ENCODE measurements at regions not wholly inside any gene's neighbourhood (a gene's known extent, or its start where the extent isn't known, plus 50 kb on each side); places are given as distances from the start of the nearest gene placed in this dataset.

DNA sequence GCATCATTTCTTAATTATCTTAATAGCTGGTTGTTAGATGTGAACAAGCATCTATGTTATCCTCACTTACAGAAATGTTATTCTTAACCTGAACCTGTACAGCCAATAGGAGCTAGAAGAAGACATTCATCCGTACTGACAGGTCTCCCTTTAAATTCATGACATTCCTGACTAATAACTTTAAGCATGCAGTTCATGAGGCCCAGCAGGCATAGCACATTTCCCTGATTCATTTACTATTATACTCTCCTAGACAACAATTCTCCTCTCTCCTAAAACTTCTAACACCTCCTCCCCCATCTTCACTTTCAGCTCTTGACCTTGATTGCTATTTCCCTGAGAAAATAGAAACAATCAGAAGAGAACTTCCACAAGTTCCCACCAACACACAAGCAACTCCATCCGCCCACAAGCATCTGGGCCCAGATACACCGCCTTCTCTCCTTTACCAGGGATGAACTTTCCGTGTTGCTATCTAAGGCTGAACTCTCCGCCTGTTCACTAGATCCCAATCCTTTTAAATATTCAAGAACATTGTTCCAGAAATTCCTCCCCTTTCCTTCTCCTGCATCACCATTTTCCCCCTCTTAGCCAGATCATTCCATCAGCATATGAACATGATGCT is 62.9 kb upstream of the SPRED1 start:
- 76 to 81% (median 80%) methylated on average over 5 of the region's 5 CpGs for WGBS, 3 donors

DNA sequence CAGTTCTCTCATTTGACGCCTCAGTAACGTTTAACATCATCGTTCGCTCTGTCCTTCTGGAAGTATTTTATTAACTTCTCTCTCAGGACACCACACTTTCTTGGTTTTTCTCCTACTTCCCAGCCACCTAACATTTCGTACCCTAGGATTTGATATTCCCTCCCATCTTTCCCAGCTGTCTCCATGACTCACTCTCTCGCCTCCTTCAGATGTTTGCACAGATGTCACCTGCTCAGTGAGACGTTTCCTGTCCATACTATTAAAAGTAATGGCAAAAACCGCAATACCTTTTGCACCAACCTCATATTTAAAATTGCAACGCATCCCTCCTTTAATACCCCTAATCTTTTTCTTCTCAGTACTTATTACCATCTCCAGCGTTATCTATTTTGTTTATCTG is 62.1 kb upstream of the SPRED1 start:
- Histone ChIP-seq H3K4me1 (ENCODE audit: control insufficient read depth in 3 of 3, insufficient read depth in 2 of 3, low read depth in 1 of 3, low read length in 2 of 3) (no peaks in the 10 kb centered on the region), H3K4me3 (ENCODE audit: low read depth in 1 of 3, low read length in 3 of 3) (no peak overlapping the region), H3K27me3 (ENCODE audit: control insufficient read depth in 3 of 3, insufficient read depth in 3 of 3, low read length in 3 of 3) (no peaks in the 10 kb centered on the region), H3K9me3 (ENCODE audit: control insufficient read depth in 2 of 2, insufficient read depth in 1 of 2, low read depth in 1 of 2, low read length in 1 of 2) (no peaks in the 10 kb centered on the region), H3K36me3 (ENCODE audit: control insufficient read depth in 3 of 3, insufficient read depth in 2 of 3, low read depth in 1 of 3, low read length in 3 of 3) (no peaks in the 10 kb centered on the region), H3K27ac (ENCODE audit: low read depth in 1 of 3, low read length in 2 of 3) (no peak overlapping the region)
- DNase-seq (no peak), FAIRE-seq (no peak)
- 83 to 89% (median 84%) methylated on average over 10 of the region's 10 CpGs for WGBS, 3 donors

More for the DNA sequence above, 62.9 kb upstream of the SPRED1 start:
- H3K27me3 ChIP-seq (ENCODE audit: control insufficient read depth in 3 of 3, insufficient read depth in 3 of 3, low read length in 3 of 3): no peaks in the 10 kb centered on the region
- no peak overlapping the region for H3K4me3 ChIP-seq (ENCODE audit: low read depth in 1 of 3, low read length in 3 of 3)
- no peaks in the 10 kb centered on the region for H3K4me1 ChIP-seq (ENCODE audit: control insufficient read depth in 3 of 3, insufficient read depth in 2 of 3, low read depth in 1 of 3, low read length in 2 of 3)
- no peak overlapping the region for H3K27ac ChIP-seq (ENCODE audit: low read depth in 1 of 3, low read length in 2 of 3)
- DNase-seq (no peak), FAIRE-seq (no peak)
- H3K9me3 ChIP-seq (ENCODE audit: control insufficient read depth in 2 of 2, insufficient read depth in 1 of 2, low read depth in 1 of 2, low read length in 1 of 2): no peaks in the 10 kb centered on the region
- H3K36me3 ChIP-seq (ENCODE audit: control insufficient read depth in 3 of 3, insufficient read depth in 2 of 3, low read depth in 1 of 3, low read length in 3 of 3): no peaks in the 10 kb centered on the region

DNA sequence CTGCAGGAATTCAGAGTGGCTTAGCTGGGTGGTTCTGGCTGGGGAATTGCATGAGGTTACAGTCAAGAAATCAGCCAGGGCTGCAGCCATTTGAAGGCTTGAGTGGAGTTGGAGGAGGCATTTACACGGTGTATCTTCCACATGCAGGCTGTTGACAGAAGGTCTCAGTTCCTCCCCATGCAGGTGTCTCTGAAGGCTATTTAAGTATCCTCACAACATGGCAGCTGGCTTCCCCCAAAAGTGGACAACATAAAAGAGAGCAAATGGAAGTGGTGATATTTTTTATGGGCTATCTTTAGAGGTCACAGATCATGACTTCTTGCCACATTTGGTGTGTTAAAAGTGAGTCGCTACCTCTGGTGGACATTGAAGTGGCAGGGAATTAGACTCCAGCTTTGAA is 60.1 kb upstream of the SPRED1 start:
- Histone ChIP-seq H3K9me3 (ENCODE audit: control insufficient read depth in 2 of 2, insufficient read depth in 1 of 2, low read depth in 1 of 2, low read length in 1 of 2) (no peaks in the 10 kb centered on the region), H3K27me3 (ENCODE audit: control insufficient read depth in 3 of 3, insufficient read depth in 3 of 3, low read length in 3 of 3) (no peaks in the 10 kb centered on the region), H3K4me3 (ENCODE audit: low read depth in 1 of 3, low read length in 3 of 3) (no peak overlapping the region), H3K4me1 (ENCODE audit: control insufficient read depth in 3 of 3, insufficient read depth in 2 of 3, low read depth in 1 of 3, low read length in 2 of 3) (no peaks in the 10 kb centered on the region), H3K36me3 (ENCODE audit: control insufficient read depth in 3 of 3, insufficient read depth in 2 of 3, low read depth in 1 of 3, low read length in 3 of 3) (no peaks in the 10 kb centered on the region), H3K27ac (ENCODE audit: low read depth in 1 of 3, low read length in 2 of 3) (no peak overlapping the region)
- DNase-seq (no peak), FAIRE-seq (no peak)
- 81 to 92% (median 89%) methylated on average over 2 of the region's 2 CpGs for WGBS, 3 donors

DNA sequence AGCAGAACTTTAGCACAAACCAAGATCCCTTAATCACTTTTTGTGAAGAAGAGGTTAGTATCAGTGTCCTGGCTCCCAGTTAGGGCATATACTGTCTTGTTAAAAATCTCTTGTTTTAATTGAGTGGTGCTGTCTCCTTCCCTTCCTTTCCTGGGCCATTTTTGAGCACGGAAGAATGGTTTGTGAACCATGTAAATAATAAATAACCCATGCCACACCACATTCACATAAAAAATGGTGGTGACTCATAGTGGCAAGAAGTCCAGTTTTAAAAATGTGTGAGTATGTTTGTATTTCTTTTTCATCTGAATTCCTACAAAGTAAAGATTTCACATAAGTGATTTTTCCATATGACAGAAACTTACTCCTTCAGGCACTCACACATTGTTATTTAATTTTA is 59.1 kb upstream of the SPRED1 start:
- Histone ChIP-seq H3K27me3 (ENCODE audit: control insufficient read depth in 3 of 3, insufficient read depth in 3 of 3, low read length in 3 of 3) (no peaks in the 10 kb centered on the region), H3K9me3 (ENCODE audit: control insufficient read depth in 2 of 2, insufficient read depth in 1 of 2, low read depth in 1 of 2, low read length in 1 of 2) (no peaks in the 10 kb centered on the region), H3K4me1 (ENCODE audit: control insufficient read depth in 3 of 3, insufficient read depth in 2 of 3, low read depth in 1 of 3, low read length in 2 of 3) (no peaks in the 10 kb centered on the region), H3K27ac (ENCODE audit: low read depth in 1 of 3, low read length in 2 of 3) (no peak overlapping the region), H3K4me3 (ENCODE audit: low read depth in 1 of 3, low read length in 3 of 3) (no peak overlapping the region), H3K36me3 (ENCODE audit: control insufficient read depth in 3 of 3, insufficient read depth in 2 of 3, low read depth in 1 of 3, low read length in 3 of 3) (no peaks in the 10 kb centered on the region)
- DNase-seq (no peak), FAIRE-seq (no peak)
- WGBS, 3 donors: 62 to 74% (median 67%) methylated on average over 1 of the region's 1 CpG

DNA sequence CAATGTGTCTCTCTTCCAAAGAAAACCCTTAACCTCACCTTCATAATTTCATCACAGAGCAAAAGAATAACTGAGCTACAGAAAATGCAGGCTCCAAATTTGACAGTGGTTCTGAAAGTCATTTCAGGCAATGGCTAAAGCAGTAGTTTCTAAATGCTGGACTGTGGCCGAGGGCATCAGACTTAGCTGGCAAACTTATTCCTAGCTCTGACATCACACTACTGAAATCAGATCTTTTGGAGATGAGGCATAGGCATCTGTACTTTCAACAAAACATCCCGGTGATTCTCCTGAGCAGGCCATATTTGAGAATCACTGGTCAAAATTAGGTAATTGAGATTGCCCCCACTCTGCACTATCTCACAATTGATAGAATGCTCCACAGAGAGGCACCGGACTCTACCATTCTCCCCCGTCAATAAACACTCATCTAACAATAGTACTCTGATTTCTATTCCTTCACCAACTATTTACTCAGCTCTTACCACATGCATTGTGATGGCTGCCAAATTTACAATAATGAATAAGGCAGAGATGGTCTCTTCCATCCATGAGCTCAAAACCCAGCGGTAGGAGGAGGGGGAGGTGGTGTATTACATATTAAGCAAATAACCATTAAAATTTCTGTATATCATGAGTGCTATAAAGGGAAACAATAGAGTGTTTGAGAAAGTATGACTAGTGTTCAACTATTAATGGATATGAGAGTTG is 57.3 kb upstream of the SPRED1 start:
- Histone ChIP-seq H3K4me1 (ENCODE audit: control insufficient read depth in 3 of 3, insufficient read depth in 2 of 3, low read depth in 1 of 3, low read length in 2 of 3) (no peaks in the 10 kb centered on the region), H3K4me3 (ENCODE audit: low read depth in 1 of 3, low read length in 3 of 3) (no peak overlapping the region), H3K27me3 (ENCODE audit: control insufficient read depth in 3 of 3, insufficient read depth in 3 of 3, low read length in 3 of 3) (no peaks in the 10 kb centered on the region), H3K9me3 (ENCODE audit: control insufficient read depth in 2 of 2, insufficient read depth in 1 of 2, low read depth in 1 of 2, low read length in 1 of 2) (no peaks in the 10 kb centered on the region), H3K36me3 (ENCODE audit: control insufficient read depth in 3 of 3, insufficient read depth in 2 of 3, low read depth in 1 of 3, low read length in 3 of 3) (no peaks in the 10 kb centered on the region), H3K27ac (ENCODE audit: low read depth in 1 of 3, low read length in 2 of 3) (no peak overlapping the region)
- DNase-seq (no peak), FAIRE-seq (no peak)
- 84 to 87% (median 87%) methylated on average over 5 of the region's 5 CpGs for WGBS, 3 donors

DNA sequence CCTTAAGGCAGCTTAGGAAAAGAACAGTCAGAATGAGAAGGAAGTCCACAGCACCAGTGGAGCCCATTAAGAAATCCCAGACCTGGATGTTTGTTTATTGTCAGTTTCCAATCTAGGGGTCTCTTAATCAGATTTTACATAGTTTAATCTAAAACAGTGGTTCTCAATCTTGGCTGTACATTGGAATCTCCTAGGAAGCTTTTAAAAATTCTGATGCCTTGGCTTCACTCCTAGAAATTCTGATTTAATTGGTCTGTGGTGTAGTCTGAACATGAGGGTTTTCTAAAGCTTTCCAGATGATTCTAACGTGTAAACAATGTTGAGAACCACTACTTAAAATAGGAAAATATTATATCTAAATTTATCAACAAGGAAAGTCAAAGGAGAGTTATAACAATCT is 56.6 kb upstream of the SPRED1 start:
- Histone ChIP-seq H3K27ac (ENCODE audit: low read depth in 1 of 3, low read length in 2 of 3) (no peak overlapping the region), H3K4me1 (ENCODE audit: control insufficient read depth in 3 of 3, insufficient read depth in 2 of 3, low read depth in 1 of 3, low read length in 2 of 3) (peaks cover 0 to 3% (median 0%) of the 10 kb centered on the region in 3 donors), H3K9me3 (ENCODE audit: control insufficient read depth in 2 of 2, insufficient read depth in 1 of 2, low read depth in 1 of 2, low read length in 1 of 2) (no peaks in the 10 kb centered on the region), H3K4me3 (ENCODE audit: low read depth in 1 of 3, low read length in 3 of 3) (no peak overlapping the region), H3K27me3 (ENCODE audit: control insufficient read depth in 3 of 3, insufficient read depth in 3 of 3, low read length in 3 of 3) (no peaks in the 10 kb centered on the region), H3K36me3 (ENCODE audit: control insufficient read depth in 3 of 3, insufficient read depth in 2 of 3, low read depth in 1 of 3, low read length in 3 of 3) (no peaks in the 10 kb centered on the region)
- no peak for DNase-seq
- no peak for FAIRE-seq
- WGBS, 3 donors: 40 to 67% (median 44%) methylated on average over 1 of the region's 1 CpG

DNA sequence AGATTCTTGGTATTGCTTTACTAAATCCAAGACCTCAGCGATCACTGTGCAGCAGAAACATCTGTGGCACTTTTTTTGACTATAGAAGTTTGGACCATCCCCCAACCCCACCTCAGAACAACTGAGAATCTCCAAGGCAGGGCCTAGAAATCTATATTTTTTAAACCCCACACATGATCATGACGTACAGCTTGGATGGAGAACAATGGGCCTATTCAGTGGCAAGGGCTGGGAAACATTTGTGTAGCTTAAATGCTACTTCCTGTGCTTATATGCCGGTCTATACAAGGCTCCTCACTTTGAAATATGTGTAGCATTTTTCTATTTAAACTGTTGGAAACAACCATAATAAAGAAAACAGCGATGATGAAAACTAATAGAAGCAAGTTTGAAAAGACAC is 55.1 kb upstream of the SPRED1 start:
- DNase-seq (no peak), FAIRE-seq (no peak)
- Histone ChIP-seq H3K9me3 (ENCODE audit: control insufficient read depth in 2 of 2, insufficient read depth in 1 of 2, low read depth in 1 of 2, low read length in 1 of 2) (no peaks in the 10 kb centered on the region), H3K4me3 (ENCODE audit: low read depth in 1 of 3, low read length in 3 of 3) (no peak overlapping the region), H3K27me3 (ENCODE audit: control insufficient read depth in 3 of 3, insufficient read depth in 3 of 3, low read length in 3 of 3) (no peaks in the 10 kb centered on the region), H3K36me3 (ENCODE audit: control insufficient read depth in 3 of 3, insufficient read depth in 2 of 3, low read depth in 1 of 3, low read length in 3 of 3) (no peaks in the 10 kb centered on the region), H3K4me1 (ENCODE audit: control insufficient read depth in 3 of 3, insufficient read depth in 2 of 3, low read depth in 1 of 3, low read length in 2 of 3) (peaks cover 0 to 7% (median 0%) of the 10 kb centered on the region in 3 donors), H3K27ac (ENCODE audit: low read depth in 1 of 3, low read length in 2 of 3) (no peak overlapping the region)
- WGBS, 3 donors: 85 to 86% (median 86%) methylated on average over 4 of the region's 4 CpGs

DNA sequence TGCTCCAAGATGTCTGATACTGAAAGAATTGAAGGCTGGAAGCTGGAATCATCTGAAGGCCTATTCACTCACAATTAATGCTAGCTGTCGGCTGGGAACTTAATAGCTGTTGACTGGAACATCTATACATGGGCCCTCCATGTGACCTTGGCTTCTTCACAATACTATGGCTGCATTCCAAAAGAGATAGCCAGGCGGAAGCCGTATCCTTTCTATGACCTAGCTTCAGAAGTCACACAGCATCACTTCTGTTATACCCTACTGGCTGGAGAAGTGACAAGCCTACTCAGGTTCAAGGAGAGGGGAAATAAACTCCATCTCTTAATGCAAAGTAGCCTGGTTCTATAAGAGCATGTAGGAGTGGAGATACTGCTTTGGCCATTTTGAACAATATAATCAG is 50.9 kb upstream of the SPRED1 start:
- 39 to 59% (median 48%) methylated on average over 3 of the region's 3 CpGs for WGBS, 3 donors
- FAIRE-seq (no peak), DNase-seq (no peak)
- Histone ChIP-seq H3K27ac (ENCODE audit: low read depth in 1 of 3, low read length in 2 of 3) (peak overlapping the region in 1 of 3 donors; percentile 49), H3K27me3 (ENCODE audit: control insufficient read depth in 3 of 3, insufficient read depth in 3 of 3, low read length in 3 of 3) (no peaks in the 10 kb centered on the region), H3K36me3 (ENCODE audit: control insufficient read depth in 3 of 3, insufficient read depth in 2 of 3, low read depth in 1 of 3, low read length in 3 of 3) (no peaks in the 10 kb centered on the region), H3K9me3 (ENCODE audit: control insufficient read depth in 2 of 2, insufficient read depth in 1 of 2, low read depth in 1 of 2, low read length in 1 of 2) (peaks cover 0 to 4% of the 10 kb centered on the region in 2 donors), H3K4me3 (ENCODE audit: low read depth in 1 of 3, low read length in 3 of 3) (no peak overlapping the region), H3K4me1 (ENCODE audit: control insufficient read depth in 3 of 3, insufficient read depth in 2 of 3, low read depth in 1 of 3, low read length in 2 of 3) (peaks cover 2 to 18% (median 3%) of the 10 kb centered on the region in 3 donors)

Data from small intestine (tissue), 7 donors.